Gastrocnemius medialis (tissue), 4 donors: ENCODE measurements at regions not wholly inside any gene's neighbourhood (a gene's known extent, or its start where the extent isn't known, plus 50 kb on each side); places are given as distances from the start of the nearest gene placed in this dataset.

Experiments used
- ATAC-seq, 2 donors: fragments of 150-250 bp; one replicate each; pipeline ENCODE4 v1.9.1; 2016
- DNase-seq, 2 donors: peaks; one replicate each; pipeline ENCODE4 v3.0.0-alpha.2; 2019
- H3K27ac ChIP-seq, 4 donors: fragments of 200-600 bp; sonication (generic); 1 replicate in 1 of 4; 2 replicates in 3 of 4; pipeline ENCODE4 v1.5.1; 2016 to 2018; ENCODE audit warnings: mild to moderate bottlenecking in 2 of 4, moderate library complexity in 1 of 4
- H3K27me3 ChIP-seq, 3 donors: fragments of 200-600 bp; sonication (generic) in 2 of 3; 1 replicate in 1 of 3; 2 replicates in 2 of 3; pipeline versions ENCODE4 v1.5.1 to v1.6.0; 2016 to 2019; ENCODE audit warnings: mild to moderate bottlenecking in 1 of 3, moderate library complexity in 1 of 3
- H3K36me3 ChIP-seq, 2 donors: fragments of 200-600 bp; sonication (generic) in 1 of 2; one replicate each; pipeline ENCODE4 v1.5.1; 2017 to 2018
- H3K4me1 ChIP-seq, 2 donors: fragments of 200-600 bp; sonication (generic) in 1 of 2; one replicate each; pipeline ENCODE4 v1.5.1; 2016 to 2017; ENCODE audit warnings: mild to moderate bottlenecking in 2 of 2
- H3K4me3 ChIP-seq, 4 donors: fragments of 200-600 bp; sonication (generic) in 3 of 4; 1 replicate in 1 of 4; 2 replicates in 3 of 4; pipeline ENCODE4 v1.5.1; 2016 to 2019; ENCODE audit warnings: mild to moderate bottlenecking in 2 of 4
- H3K9me3 ChIP-seq, 3 donors: fragments of 200-600 bp; sonication (generic) in 2 of 3; 1 replicate in 1 of 3; 2 replicates in 2 of 3; pipeline ENCODE4 v1.5.1; 2016 to 2019
- POLR2A ChIP-seq, 2 donors: fragments of 450-650 bp; IDR thresholded peaks; one replicate each; pipeline ENCODE4 v1.6.1; 2017; ENCODE audit warnings: antibody characterized with exemption in 2 of 2, mild to moderate bottlenecking in 2 of 2, moderate library complexity in 2 of 2
- in situ Hi-C, 4 donors: fragments of 200-750 bp; cut with MboI; loops; one replicate each; pipeline versions ENCODE4 v1.15.0 to v1.8.0; 2017; ENCODE audit warnings: low sequenced_read_pairs in 4 of 4
- intact Hi-C: fragments of 100-400 bp; cut with DNase I; formaldehyde crosslinking; loops from one replicate; pipeline ENCODE4 v1.15.1; 2023; ENCODE audit warnings: low total_unique reads
- TF ChIP-seq, protein P1 (sequence below), 5 experiments: fragments of 450-650 bp in 3 of 5; fragments of 200-600 bp in 2 of 5; sonication (generic) in 2 of 5; IDR thresholded peaks in 4 of 5; conservative IDR thresholded peaks in 1 of 5; 1 replicate in 4 of 5; 2 replicates in 1 of 5; pipeline ENCODE4 v1.5.1; 2016 to 2019; ENCODE audit warnings: antibody characterized with exemption in 5 of 5, mild to moderate bottlenecking in 3 of 5, moderate library complexity in 3 of 5

DNA sequence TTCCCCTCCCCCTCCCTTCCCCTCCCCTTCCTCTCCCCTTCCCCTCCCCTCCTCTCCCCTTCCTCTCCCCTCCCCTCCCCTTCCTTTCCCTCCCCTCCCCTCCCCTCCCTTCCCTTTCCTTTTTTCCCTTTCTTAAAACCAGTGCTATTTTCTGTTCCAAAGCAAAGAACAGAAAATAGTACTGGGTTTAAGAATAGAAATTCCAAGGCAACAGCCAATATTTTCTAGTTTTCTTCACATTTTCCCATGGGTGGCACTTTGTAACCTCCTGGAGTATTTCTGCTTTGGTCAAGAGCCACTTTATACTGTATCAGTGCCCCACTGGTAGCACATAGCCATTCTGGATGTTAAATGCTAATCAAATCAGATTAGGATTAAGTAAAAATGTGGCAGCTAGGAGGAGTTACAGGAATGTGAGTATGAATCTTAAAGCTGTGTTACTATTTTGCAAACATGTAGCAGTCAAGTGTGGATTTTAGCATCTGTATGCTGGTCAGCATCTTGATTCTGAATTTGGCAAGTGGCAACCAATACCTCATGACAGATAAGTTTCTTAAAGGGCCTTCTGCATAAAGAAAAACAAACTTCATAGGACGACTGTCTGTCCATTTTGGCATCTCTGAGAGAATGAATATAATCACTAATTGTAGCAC lies 126.4 kb downstream of the CEP57L1 start:
- Histone ChIP-seq H3K27me3 (no peaks in the 10 kb centered on the region), H3K36me3 (no peaks in the 10 kb centered on the region), H3K4me1 (peaks cover 26 to 36% of the 10 kb centered on the region in 2 donors), H3K9me3 (no peaks in the 10 kb centered on the region), H3K4me3 (no peak overlapping the region), H3K27ac (no peak overlapping the region)
- in situ Hi-C loops (no loop called here), intact Hi-C loops (no loop called here)
- DNase-seq (no peak), ATAC-seq (no peak)
- no peak for TF ChIP-seq POLR2A (IDR thresholded peaks at IDR 0.05)
- TF ChIP-seq, protein P1, sequence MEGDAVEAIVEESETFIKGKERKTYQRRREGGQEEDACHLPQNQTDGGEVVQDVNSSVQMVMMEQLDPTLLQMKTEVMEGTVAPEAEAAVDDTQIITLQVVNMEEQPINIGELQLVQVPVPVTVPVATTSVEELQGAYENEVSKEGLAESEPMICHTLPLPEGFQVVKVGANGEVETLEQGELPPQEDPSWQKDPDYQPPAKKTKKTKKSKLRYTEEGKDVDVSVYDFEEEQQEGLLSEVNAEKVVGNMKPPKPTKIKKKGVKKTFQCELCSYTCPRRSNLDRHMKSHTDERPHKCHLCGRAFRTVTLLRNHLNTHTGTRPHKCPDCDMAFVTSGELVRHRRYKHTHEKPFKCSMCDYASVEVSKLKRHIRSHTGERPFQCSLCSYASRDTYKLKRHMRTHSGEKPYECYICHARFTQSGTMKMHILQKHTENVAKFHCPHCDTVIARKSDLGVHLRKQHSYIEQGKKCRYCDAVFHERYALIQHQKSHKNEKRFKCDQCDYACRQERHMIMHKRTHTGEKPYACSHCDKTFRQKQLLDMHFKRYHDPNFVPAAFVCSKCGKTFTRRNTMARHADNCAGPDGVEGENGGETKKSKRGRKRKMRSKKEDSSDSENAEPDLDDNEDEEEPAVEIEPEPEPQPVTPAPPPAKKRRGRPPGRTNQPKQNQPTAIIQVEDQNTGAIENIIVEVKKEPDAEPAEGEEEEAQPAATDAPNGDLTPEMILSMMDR (IDR thresholded peaks at IDR 0.05 in 4 of 5, conservative IDR thresholded peaks at IDR 0.05 in 1 of 5): no peak
